ENCODE measurements at regions not wholly inside any gene's neighbourhood (a gene's known extent, or its start where the extent isn't known, plus 50 kb on each side); places are given as distances from the start of the nearest gene placed in this dataset.
"Not testable (repeated sequence)": the region's sequence is repeated elsewhere in the genome, so short reads cannot be mapped to it uniquely, and the experiment has no call there.

DNA sequence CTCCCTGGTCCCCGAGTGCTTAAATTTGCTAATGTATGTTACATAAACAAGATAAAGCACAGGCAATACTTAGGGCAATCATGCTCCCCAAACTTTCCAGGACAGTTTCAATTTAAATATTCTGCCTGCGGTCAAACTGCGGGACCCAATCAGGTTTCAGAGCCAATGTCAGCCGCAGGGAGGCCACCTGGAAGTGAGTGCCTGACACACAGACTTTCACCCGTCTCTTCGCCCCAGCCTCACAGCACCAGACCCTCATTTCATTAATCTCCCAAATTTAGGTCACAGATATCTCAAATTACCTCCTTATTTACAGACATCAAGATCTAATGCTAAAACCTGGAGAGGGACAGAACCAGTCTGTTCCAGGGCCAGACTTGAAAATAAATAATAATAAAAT lies 107.2 kb upstream of the ALDH1A3 start:
- Mint-ChIP-seq H3K4me3 (no peak overlapping the region), H3K9me3 (no peaks in the 10 kb centered on the region), H3K27me3 (ENCODE audit: low read depth) (no peaks in the 10 kb centered on the region), H3K27ac (no peak overlapping the region), H3K36me3 (ENCODE audit: low read depth) (no peaks in the 10 kb centered on the region), H3K4me1 (ENCODE audit: low read depth) (no peaks in the 10 kb centered on the region)
- DNase-seq (ENCODE audit: low spot score) = no peak

- H3K27ac Mint-ChIP-seq = no peak overlapping the region
- no peaks in the 10 kb centered on the region for H3K4me1 Mint-ChIP-seq (ENCODE audit: low read depth)
- H3K9me3 Mint-ChIP-seq = no peaks in the 10 kb centered on the region
- no peaks in the 10 kb centered on the region for H3K36me3 Mint-ChIP-seq (ENCODE audit: low read depth)
- no peak for DNase-seq (ENCODE audit: low spot score)
- H3K4me3 Mint-ChIP-seq = no peak overlapping the region
- no peaks in the 10 kb centered on the region for H3K27me3 Mint-ChIP-seq (ENCODE audit: low read depth)
Measured at GRCh38 chr15:100772892-100773520, 106.6 kb upstream of the ALDH1A3 start.

GRCh38 chr15:100774044-100774443 lies 105.6 kb upstream of the ALDH1A3 start:
- not testable (repeated sequence) for H3K4me3 Mint-ChIP-seq; H3K4me1 Mint-ChIP-seq (ENCODE audit: low read depth); H3K9me3 Mint-ChIP-seq; H3K27ac Mint-ChIP-seq; DNase-seq (ENCODE audit: low spot score); H3K27me3 Mint-ChIP-seq (ENCODE audit: low read depth); H3K36me3 Mint-ChIP-seq (ENCODE audit: low read depth)

DNA sequence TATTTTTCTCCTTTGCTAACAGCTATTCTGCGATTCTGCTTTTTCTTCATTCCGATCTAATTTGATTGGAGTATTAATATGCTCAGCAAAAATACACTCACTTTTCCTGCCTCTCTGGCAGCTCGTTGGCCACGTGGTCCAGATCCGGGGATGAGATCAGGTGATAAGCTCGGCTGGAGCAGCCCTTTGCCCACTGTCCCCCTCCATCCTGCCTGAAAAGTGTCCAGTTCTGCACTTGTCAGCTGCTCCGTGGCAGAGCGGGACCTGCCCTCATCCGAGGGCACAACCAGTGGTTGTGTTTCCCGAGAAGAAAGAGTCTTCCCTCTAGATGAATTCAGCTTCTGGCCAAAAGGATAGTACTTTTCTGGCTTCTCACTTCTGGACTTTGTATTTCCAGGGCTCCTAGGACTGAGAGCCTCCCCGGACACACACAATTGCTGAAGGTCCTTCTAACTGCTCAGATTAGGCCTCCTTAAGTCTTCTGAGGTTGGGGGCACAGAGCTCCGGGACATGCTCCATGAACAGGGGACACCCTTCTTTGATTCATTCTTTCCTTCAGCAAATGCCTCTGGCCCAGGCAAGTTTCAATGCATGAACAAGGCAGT lies 103.9 kb upstream of the ALDH1A3 start:
- H3K36me3 Mint-ChIP-seq (ENCODE audit: low read depth) = no peaks in the 10 kb centered on the region
- DNase-seq (ENCODE audit: low spot score) = peak; percentile 1
- H3K4me1 Mint-ChIP-seq (ENCODE audit: low read depth) = no peaks in the 10 kb centered on the region
- no peaks in the 10 kb centered on the region for H3K27me3 Mint-ChIP-seq (ENCODE audit: low read depth)
- no peaks in the 10 kb centered on the region for H3K9me3 Mint-ChIP-seq
- no peak overlapping the region for H3K4me3 Mint-ChIP-seq
- H3K27ac Mint-ChIP-seq = no peak overlapping the region

GRCh38 chr15:100777821-100778220 lies 101.8 kb upstream of the ALDH1A3 start:
- Mint-ChIP-seq H3K27ac (no peak overlapping the region), H3K9me3 (no peaks in the 10 kb centered on the region), H3K4me3 (no peak overlapping the region), H3K27me3 (ENCODE audit: low read depth) (no peaks in the 10 kb centered on the region), H3K36me3 (ENCODE audit: low read depth) (no peaks in the 10 kb centered on the region), H3K4me1 (ENCODE audit: low read depth) (no peaks in the 10 kb centered on the region)
- no peak for DNase-seq (ENCODE audit: low spot score)

DNA sequence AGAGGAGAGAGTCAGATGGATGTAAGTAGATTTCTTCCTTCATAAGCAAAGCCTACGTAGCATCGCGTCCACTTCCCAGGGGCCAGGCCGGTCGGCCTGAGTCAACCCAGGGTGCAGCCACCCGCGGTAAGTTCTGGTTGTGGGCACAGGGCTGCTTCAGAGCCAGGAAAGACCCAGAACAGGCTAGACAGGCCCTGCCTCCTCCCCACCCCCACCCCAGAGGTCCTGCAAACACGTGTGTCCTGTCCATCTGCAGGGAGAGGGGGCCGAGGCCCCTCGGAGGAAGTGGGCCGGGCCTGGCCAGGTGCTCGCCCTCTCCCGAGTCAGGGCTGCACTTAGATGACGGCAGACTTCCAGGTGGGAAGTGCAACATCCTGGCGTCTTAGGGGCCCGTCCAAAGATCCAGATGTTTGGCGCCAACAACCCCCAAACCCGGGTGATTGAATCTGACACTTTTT lies 100.8 kb upstream of the ALDH1A3 start:
- Mint-ChIP-seq H3K27me3 (ENCODE audit: low read depth) (no peaks in the 10 kb centered on the region), H3K9me3 (no peaks in the 10 kb centered on the region), H3K27ac (no peak overlapping the region), H3K4me3 (no peak overlapping the region), H3K4me1 (ENCODE audit: low read depth) (no peaks in the 10 kb centered on the region), H3K36me3 (ENCODE audit: low read depth) (no peaks in the 10 kb centered on the region)
- no peak for DNase-seq (ENCODE audit: low spot score)

- no peak for DNase-seq (ENCODE audit: low spot score)
- Mint-ChIP-seq H3K27ac (no peak overlapping the region), H3K36me3 (ENCODE audit: low read depth) (no peaks in the 10 kb centered on the region), H3K4me1 (ENCODE audit: low read depth) (no peaks in the 10 kb centered on the region), H3K4me3 (no peak overlapping the region), H3K27me3 (ENCODE audit: low read depth) (no peaks in the 10 kb centered on the region), H3K9me3 (no peaks in the 10 kb centered on the region)
Measured at GRCh38 chr15:100779331-100780207, 100.1 kb upstream of the ALDH1A3 start.

DNA sequence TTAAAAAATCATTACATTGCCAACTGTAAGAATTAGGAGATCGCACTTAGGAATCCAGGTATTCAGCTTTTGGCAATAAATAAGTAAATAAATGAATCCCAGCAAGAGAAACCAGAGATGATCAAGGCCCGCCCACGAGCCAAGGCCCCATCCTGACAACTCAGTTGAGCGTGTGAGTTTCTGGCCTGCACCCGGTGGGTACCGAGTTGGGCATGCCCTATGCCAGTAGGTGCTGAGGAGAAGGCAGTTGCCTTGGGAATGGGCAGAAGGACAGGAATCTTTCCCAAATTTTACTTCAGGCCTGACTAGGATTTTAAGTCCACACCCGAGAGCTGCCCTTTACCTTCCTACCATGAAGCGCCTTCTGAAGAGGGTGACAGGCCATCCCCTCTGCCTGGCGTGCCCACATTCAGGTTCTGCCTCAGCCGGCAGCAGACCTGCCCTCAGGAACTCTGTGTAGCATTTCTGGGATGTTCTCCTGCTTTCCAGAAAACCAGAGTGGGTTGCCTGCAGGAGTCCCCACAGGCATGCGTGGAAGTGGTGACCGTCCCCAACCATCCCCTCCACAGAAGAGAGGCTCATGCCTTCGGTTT lies 99.3 kb upstream of the ALDH1A3 start:
- H3K4me1 Mint-ChIP-seq (ENCODE audit: low read depth) = no peaks in the 10 kb centered on the region
- H3K4me3 Mint-ChIP-seq = no peak overlapping the region
- no peaks in the 10 kb centered on the region for H3K36me3 Mint-ChIP-seq (ENCODE audit: low read depth)
- H3K9me3 Mint-ChIP-seq = no peaks in the 10 kb centered on the region
- H3K27me3 Mint-ChIP-seq (ENCODE audit: low read depth) = no peaks in the 10 kb centered on the region
- no peak for DNase-seq (ENCODE audit: low spot score)
- no peak overlapping the region for H3K27ac Mint-ChIP-seq

GRCh38 chr15:100781061-100781960 lies 98.3 kb upstream of the ALDH1A3 start:
- no peaks in the 10 kb centered on the region for H3K27me3 Mint-ChIP-seq (ENCODE audit: low read depth)
- H3K4me1 Mint-ChIP-seq (ENCODE audit: low read depth) = no peaks in the 10 kb centered on the region
- no peaks in the 10 kb centered on the region for H3K9me3 Mint-ChIP-seq
- H3K36me3 Mint-ChIP-seq (ENCODE audit: low read depth) = no peaks in the 10 kb centered on the region
- no peak overlapping the region for H3K27ac Mint-ChIP-seq
- DNase-seq (ENCODE audit: low spot score) = no peak
- no peak overlapping the region for H3K4me3 Mint-ChIP-seq

GRCh38 chr15:100781961-100782530 lies 97.6 kb upstream of the ALDH1A3 start:
- Mint-ChIP-seq H3K4me1 (ENCODE audit: low read depth) (no peaks in the 10 kb centered on the region), H3K9me3 (no peaks in the 10 kb centered on the region), H3K36me3 (ENCODE audit: low read depth) (no peaks in the 10 kb centered on the region), H3K27me3 (ENCODE audit: low read depth) (no peaks in the 10 kb centered on the region), H3K4me3 (no peak overlapping the region), H3K27ac (no peak overlapping the region)
- DNase-seq (ENCODE audit: low spot score) = no peak

GRCh38 chr15:100783291-100783690 lies 96.3 kb upstream of the ALDH1A3 start:
- no peak overlapping the region for H3K4me3 Mint-ChIP-seq
- no peaks in the 10 kb centered on the region for H3K9me3 Mint-ChIP-seq
- no peak overlapping the region for H3K27ac Mint-ChIP-seq
- no peak for DNase-seq (ENCODE audit: low spot score)
- H3K36me3 Mint-ChIP-seq (ENCODE audit: low read depth) = no peaks in the 10 kb centered on the region
- no peaks in the 10 kb centered on the region for H3K27me3 Mint-ChIP-seq (ENCODE audit: low read depth)
- no peaks in the 10 kb centered on the region for H3K4me1 Mint-ChIP-seq (ENCODE audit: low read depth)

DNA sequence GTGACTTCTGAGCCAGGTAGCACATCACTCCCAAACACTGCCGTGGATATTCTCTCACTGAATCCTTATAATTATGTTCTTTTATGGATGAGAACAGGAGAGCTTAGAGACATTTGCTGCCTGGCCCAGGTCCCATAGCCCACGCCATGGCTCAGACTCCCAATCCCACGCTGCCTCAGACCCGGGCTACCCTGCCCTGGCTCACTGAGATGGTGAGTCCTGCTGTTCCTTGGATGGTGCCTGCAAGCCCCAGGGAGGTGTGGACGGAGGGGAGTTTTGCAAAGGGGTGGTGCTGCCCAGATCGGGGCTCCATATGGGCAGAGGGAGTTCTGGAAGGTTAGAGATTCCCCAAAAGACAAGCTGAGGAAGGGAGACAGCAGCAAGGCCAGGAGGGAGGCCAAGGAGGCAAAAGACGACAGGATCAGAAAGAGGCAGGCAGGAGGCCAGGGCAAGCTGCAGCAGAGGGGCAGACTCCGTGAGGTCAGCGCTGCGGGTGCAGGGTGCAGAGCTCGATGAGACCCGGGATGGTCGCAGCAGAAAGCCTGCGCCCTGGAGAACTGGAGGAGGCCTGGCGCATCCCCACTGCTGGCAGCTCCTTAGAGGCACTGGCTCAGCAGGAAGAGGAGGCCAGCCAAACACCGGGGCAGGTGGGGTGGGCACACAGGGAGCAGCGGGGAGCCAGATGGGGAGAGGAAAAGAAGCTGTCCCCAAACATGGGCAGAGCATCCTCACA lies 95.7 kb upstream of the ALDH1A3 start:
- DNase-seq (ENCODE audit: low spot score) = no peak
- no peaks in the 10 kb centered on the region for H3K27me3 Mint-ChIP-seq (ENCODE audit: low read depth)
- H3K4me1 Mint-ChIP-seq (ENCODE audit: low read depth) = no peaks in the 10 kb centered on the region
- no peaks in the 10 kb centered on the region for H3K9me3 Mint-ChIP-seq
- no peak overlapping the region for H3K4me3 Mint-ChIP-seq
- H3K27ac Mint-ChIP-seq = no peak overlapping the region
- no peaks in the 10 kb centered on the region for H3K36me3 Mint-ChIP-seq (ENCODE audit: low read depth)
